RCC 7860 (cell line): ENCODE measurements at regions not wholly inside any gene's neighbourhood (a gene's known extent, or its start where the extent isn't known, plus 50 kb on each side); places are given as distances from the start of the nearest gene placed in this dataset.

Source experiments
- DNase-seq: peaks from one replicate; pipeline ENCODE4 v3.0.0-alpha.2; 2015; ENCODE audit warnings: low spot score
- FAIRE-seq: peaks from 2 replicates; lab custom pipeline; 2012; peaks lifted over from hg19 to GRCh38; lab: Jason Lieb, UNC

DNA sequence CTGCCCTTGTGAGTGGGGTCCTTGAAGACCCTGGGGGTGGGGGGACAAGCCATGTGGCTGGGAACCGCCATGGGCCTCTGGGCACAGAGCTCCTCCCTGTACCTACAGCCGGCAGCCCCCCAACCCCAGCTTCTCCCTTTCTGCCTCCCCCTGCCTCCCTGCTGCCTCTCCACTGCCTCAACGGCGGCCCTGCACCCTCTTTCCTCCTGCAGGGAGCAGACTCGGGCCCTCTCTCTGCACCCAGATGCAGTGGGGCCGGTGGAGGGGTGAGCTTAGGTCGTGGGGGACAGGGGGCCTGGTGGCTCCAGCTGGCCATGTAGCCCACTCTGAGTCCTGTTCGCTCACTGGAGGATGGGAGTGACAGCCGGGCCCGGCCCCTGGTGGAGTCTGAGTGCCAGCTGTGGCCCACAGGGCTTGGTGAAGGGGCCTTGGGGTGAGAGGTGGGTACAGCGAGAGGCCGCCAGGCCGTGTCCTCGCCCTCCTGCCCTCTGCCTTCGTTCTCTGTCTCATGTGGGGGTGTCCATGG, 139.3 kb upstream of the COL5A1 start:
- DNase-seq (no peak), FAIRE-seq (no peak)

DNA sequence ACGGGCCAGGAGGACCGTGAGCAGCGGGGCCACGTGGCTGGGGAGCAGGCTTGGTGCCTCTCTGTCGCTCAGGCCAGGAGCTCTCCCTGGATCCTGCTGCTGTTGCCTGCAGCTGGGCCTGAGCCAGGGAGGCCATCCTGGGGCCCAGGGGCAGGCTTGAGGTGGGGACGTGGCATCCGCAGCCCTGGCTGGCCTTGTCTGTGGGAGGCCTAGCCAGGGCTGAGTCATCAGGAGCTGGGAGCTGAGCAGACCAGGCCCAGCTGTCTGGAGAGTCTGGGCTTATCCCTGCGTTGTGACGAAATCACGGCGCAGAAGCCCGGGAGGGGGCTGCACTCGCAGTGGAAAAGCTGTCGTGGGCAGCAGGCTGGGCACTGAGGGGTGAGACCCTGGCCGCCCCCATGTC, 138.8 kb upstream of the COL5A1 start:
- peak; percentile 96 for DNase-seq
- peak; percentile 89 for FAIRE-seq

DNA sequence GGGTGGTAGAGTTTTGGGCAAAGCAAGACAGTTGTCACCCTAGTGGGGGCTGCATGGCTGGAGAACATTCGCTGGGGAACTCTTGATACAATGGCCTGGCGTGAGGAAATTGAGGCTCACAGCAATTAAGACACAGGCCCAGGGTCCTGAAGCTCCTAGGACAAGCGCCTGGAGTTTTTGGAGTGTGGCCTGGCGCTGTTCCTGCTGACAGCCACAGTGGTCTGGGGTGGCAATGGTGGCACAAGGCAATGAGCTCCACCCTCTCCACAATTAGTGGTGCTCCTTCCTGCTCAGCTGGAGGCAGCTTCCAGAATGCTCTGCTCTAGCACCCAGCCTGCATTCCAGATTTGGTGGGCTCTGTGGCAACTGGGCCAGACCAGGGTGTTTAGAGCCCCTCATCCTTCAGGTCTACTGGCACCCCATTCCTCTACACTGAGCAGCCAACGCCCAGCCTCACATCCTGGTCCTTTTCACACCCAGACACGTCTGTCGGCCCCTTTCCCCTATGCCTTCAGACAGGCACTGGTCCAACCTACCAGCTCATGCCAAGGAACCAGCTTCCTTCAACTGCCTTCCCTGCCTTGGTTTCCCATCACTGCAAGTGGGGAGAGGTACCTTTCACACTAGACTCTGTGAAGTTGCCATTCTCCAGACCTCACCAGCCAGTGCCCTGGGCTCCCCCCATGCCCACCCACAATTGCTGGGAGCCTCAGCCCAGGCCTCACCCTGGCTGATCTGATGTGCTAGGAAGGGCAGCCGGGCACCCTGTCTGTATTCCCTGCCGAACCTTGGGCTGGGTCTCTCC, 138.1 kb upstream of the COL5A1 start:
- FAIRE-seq: no peak
- no peak for DNase-seq

DNA sequence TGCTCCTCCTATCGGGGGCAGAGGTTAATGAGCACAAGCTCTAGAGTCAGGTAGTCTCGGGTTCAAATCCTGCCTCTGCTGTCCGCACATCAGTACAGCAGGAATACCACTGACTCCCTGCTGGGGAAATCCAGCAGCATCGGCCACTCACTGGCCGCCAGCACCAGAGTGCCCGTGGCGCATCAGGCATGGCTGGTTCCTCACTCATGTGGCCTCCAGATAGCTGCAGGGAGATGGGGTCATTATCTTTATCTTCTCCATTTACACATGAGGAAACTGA, 137.6 kb upstream of the COL5A1 start:
- DNase-seq (no peak), FAIRE-seq (no peak)

DNA sequence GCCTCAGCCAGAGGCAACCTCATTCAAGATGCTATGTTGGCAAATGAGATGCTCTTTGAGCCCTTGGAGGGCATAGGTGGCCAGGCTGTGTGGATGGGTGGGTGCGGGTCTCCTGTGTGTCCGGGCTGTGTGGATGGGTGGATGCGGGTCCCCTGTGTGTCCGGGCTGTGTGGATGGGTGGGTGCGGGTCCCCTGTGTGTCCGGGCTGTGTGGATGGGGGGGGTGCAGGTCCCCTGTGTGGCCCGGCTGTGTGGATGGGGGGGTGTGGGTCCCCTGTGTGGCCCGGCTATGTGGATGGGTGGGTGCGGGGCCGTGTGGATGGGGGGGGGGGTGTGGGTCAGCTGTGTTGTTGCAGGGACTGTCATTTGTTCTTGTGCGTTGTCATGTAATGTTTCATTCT, 136.6 kb upstream of the COL5A1 start:
- FAIRE-seq (no peak), DNase-seq (no peak)

DNA sequence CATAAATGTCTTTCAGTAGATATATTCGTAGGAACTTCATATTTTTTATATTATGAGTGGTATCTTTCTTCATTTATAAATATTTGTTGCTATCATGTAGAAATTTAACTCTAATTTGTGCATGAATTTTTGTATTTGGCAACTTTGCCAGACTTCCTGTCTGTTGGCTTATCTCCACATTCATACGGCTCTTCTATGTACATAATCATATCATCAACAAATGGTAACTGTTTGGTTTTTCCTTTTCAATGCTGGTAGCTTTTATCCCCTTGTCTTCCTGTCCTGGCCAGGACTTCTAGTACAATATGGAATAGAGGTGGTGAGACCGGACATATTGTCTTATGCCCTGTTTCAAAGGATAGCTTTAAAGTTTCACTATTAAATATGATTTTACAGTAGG, 132.3 kb upstream of the COL5A1 start:
- DNase-seq: no peak
- no peak for FAIRE-seq

DNA sequence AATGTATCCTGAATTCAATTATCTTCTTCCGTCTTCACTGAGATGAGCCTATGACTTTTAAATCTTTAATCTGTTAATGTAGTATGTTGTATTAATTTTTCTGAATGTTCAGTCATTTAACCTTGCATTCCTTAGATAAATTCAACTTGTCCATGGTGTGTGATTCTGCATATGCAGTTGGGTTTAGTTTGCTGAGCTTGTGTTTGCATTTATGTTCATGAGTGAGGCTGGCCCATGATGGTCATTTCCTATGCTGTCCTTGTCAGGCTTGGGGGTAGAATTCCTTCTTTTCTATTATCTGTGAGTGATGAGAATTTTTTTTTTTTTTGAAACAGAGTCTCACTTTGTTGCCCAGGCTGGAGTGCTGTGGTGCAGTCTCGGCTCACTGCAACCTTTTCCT, 131.8 kb upstream of the COL5A1 start:
- DNase-seq: no peak
- FAIRE-seq: no peak

DNA sequence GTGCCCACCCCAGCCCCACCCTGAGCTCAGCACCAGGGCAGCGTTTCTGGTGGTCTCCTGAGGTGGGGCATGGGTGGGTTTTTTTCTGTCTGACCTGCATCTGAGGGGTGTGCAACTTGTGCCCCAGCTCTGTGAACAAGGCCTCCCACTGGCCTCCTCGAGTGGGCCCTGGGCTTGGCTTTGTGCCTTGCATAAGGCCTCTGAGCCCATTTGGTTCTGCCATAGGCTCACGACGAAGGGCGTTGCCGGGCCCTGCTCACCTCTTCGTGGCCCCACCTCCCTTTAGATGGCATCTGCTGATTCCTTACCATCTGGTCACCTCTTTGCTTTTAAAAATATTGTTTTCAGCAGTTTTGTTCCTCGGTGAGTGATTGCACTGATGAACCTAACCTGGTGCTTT, 127.1 kb upstream of the COL5A1 start:
- DNase-seq (no peak), FAIRE-seq (no peak)

DNA sequence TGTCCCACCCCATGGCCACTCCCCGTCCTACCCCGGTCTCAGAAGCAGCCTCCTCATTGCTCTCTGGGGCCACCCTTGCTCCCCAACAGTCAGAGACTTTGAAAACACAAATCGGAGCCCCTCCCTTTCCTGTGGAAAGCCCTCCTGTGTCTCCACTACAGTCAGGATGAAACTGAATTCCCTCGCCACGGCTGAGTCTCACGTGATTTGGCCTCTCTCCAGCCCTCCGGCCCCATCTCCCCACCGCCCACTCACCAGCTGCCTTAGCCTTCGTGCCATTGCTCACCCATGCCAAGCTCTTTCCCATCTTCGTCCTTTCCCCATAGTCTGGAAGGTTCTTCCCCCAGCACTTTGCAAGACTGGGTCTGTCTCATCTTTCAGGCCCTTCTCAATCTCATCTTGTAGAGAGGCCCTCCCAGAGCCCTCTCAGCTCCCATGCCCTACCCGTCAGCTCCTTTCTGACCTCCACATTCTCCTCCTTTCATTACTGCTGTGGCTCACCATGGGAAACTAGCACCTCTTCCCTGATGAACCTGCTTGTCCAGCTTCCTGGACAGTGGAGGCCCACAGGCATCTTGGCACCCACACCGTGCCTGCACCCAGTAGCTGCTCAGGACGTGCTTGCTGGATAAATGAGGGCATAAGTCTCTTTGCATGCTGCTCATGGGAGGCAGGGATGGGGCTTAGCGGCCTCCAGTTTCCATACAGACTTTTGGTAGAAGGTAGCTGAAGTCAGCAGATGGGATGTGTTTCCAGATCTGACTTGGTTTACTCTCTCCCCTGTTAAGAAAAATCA, 126.4 kb upstream of the COL5A1 start:
- DNase-seq: no peak
- FAIRE-seq: no peak

DNA sequence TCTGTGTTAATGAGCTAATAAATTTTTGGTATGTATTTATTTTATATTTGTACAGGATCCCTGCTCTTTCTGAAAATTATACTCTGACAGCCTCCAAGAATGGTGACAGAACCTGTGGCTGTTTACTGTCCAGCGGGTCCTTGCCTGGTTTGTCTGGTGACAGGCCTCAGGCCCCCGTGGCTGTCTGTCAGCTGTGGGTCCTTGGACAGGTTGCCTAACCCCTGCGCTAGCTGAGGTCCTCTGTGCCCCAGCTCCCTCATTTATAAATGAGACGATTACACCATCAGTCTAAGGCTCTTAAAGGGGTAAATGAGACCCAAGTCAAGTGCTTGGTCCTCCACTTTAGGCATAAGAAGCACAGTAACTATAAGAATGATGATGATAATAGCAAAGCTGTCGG, 125.1 kb upstream of the COL5A1 start:
- DNase-seq: no peak

DNA sequence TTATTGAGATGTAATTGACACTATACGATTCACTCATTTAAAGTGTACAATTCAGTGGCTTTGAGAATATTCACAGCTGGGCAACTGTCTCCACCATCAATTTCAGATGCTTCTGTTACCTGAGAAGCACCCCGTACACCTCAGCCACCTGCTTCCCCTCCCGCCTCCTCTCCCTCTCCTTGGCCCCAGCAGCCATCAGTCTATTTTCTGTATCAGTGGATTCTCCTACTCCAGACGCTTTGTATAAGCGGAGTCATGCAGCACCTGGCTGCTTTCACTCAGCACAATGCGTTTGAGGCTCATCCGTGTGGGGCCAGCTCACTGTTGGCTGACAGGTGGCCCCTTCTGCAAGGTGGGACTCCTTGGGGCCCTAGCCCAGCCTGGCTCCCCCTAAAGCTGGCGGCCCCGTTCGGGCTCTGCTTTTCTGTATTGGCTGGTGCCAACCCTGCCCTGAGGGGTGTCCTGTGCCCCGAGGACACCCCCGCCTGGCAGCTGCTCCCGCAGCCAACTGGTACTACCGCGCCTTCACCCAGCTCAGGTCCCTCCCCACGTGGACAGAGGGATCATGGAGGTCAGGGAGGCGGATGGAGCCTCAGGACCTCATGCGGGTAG, 124.4 kb upstream of the COL5A1 start:
- FAIRE-seq (no peak), DNase-seq (no peak)

More for the DNA sequence above, 125.1 kb upstream of the COL5A1 start:
- FAIRE-seq: no peak

DNA sequence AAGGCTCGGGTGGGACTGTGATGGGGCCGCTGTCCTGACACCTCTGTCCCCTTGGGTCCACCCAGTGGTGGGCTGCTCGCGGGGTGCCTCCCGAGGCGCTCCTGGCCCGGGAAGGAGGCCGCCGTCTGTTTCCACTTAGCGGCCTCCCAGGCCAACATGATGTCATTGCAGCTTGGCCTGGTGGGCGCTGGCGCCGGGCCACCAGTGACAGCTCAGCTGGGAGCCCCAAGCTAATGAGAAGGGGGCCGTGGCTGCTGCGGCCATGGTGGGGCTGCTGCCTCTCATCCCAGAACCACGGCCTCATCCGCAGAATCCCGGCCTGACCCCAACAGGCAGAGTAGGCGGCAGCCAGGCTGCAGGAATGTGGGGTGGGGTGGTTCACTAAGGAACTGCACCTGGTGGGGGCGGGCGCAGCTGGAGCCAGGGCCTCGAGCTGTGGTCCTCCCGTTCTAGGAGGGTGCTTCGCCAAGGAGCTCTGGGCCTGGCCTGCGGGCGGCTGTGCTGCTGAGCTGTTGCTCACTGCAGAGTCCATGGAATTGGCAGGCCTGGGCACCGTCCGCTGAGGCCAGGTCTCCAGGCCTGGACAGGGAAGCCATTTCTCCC, 123.5 kb upstream of the COL5A1 start:
- FAIRE-seq (no peak), DNase-seq (no peak)

DNA sequence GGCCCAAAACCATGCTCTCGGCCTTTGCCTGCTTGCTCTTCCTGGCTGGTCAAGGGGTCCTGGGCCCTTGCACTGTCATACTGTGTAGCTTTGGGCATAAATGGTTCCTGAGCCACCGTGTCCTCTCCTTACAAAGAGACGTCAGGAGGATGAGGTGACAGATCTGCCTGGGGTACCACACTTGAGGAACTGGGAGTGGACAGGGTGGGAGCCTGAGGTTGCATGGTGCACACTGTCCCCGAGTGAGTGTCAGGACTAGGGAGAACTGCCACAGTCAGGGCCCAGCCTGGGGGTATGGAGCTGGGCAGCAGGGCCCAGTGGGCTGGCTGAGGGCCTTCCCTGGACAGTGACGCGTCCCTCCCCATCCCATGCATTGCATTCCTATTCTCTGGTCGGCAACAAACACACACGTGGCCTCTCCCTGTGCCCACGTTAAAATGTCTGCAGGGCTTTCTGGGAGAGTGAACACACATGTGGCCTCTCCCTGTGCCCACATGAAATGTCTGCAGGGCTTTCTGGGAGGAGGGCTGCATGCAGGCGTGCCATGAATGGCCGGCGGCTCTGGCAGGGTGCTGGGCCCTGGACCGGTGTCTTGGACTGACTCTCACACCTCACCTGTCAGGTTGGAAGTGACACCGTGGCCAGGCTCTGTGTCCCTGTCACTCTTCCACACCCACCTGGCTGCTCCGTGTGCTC, 122.1 kb upstream of the COL5A1 start:
- no peak for FAIRE-seq
- DNase-seq: no peak

DNA sequence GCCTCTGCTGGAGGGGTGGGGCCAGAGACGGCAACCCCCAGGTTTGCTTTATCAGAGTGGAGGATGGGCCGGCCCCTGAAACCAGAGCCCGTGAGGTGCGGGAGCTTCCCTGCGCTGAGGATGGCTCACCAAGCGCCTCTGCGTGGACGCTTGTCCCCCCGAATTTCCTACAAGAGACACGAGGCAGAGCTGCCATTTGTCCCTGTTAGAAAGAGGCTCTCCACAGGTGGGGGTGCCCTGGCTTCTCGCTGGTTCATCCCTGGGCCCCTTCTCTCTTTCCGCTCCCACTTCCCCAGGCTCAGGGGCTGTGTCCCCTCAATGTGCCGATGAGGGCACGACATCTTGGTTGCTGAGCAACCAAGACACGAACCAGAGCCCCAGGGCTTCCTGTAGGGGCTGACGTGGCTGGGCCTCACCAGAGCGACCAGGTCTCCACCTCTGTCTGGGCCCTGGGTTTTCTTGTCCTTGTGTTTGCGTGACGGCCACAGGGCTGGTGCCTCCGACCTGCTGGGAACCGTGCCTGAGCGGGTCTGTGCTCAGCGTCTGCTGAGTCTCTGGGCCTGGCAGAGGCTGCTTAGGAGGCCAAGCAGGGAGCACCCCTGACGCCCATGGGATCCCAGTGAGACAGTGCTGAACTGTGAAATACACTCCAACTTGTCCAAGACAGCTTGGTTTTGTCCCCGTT, 119.6 kb upstream of the COL5A1 start:
- no peak for DNase-seq
- no peak for FAIRE-seq

DNA sequence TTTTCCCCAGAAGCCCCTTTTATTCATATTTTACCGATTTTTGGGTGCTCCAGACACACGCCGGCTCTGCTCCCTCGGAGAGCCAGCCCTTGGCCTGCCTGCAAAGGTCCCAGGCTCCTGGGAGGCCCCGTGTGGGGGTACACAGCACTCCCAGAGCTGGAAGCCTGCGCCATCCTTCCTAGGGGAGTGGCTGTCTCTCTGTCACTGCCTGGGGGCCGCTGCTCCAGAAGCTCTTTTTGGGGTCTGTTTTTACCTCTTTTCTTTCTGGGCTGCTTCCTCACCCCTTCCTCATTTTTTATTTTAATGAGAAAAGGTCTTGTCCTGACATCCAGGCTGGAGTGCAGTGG, 119.1 kb upstream of the COL5A1 start:
- no peak for DNase-seq
- FAIRE-seq: no peak

DNA sequence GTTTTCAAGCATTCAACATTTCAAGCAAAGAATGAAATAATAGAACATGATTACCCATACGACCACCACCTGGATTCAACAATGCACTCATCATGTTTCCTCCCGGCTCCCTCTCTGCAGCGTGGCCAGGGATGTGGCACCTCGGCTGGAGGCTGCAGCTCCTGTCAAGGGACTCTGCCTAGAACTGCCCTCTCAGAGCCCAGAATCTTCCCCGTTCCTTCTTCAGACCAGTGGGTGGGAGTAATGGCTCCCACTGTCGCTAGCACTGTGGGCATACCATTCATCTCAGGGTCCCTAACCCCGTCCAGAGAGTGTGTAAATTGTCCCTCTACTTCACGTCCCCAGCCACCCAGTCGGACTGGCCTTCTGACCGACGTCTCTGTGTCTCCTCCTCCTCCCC, 118.6 kb upstream of the COL5A1 start:
- DNase-seq (no peak), FAIRE-seq (no peak)

DNA sequence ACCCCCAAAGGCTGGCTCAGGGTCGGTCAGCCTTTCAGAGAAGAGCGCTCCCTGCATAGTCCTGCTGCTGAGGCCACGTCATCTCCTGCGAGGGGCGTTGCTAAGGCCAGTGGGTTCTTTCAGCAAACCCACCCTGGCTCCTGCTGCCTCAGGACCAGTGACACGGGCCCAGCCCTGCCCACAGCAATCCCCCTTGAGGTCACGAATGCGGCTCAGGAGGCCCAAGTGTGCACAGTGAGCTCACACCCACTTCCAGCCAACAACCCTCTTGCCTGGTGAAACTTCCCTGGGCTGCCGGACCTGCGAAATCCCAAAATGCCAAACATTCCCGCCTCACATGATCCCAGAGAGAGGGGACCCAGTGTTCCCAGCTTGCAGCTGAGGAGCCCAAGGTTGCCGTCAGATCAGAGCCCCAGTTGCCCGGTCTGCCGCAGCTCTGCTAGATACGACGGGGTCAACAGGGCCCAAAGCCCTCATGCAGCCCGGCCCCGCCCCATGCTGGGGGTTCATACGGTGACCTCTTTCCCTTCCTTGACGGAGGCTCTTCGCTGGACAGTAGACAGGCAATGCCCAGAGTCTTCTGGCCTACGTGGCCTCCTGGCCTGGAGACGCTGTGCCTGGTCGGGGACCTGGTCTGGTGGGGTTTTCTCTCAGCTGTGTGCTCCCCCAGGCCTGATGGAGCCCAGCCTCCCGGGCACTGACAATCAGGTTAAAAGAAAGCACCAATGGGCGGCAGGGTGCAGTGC, 116.4 kb upstream of the COL5A1 start:
- FAIRE-seq (no peak), DNase-seq (no peak)

DNA sequence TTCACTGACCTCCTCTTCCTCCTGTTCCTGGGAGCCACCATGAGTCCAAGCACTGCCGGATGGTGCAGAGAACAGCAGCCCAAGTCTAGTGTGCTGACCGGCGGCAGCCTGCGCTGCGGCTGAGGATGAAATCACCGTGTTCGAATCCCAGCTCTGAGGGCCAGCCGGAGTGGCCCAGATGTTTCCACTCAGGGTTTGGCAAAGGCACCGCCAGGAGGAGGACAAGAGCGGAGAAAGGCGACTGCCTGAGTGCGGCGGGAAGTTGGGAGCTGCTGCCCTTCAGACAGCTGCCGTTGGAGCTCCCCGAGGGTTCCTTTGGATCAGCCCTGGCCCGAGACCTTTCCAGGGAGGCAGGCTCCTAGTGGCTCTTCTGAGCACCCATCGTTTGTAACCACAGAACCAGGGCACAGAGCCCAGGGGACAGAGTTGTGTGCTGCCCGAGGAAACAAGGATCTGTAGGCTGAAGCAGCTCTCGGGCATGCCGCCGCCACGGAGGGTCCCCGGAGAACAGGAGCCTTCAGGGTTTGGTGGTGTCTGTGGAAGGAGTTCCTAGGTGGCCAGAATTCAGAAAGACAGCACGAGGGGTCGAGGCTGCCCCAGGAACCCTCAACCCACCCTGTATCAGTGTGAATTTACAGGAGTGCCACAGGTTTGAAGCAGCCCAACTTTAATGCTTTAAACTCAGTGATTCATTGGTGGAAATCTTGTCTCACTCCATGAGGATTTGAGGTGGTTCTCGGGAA, 115.6 kb upstream of the COL5A1 start:
- DNase-seq (no peak), FAIRE-seq (no peak)
